Esophagus muscularis mucosa (tissue), 4 donors: ENCODE measurements at regions not wholly inside any gene's neighbourhood (a gene's known extent, or its start where the extent isn't known, plus 50 kb on each side); places are given as distances from the start of the nearest gene placed in this dataset.

ENCODE experiments used
- DNase-seq: peaks from one replicate; pipeline ENCODE4 v3.0.0-alpha.2; 2017; ENCODE audit errors: extremely low spot score
- H3K27ac ChIP-seq, 4 donors: fragments of 200-600 bp; sonication (generic); replicated peaks in 1 of 4; 1 replicate in 3 of 4; 2 replicates in 1 of 4; pipeline ENCODE4 v1.5.1; 2016 to 2019; ENCODE audit warnings: mild to moderate bottlenecking in 1 of 4
- H3K27me3 ChIP-seq, 4 donors: fragments of 200-600 bp; sonication (generic); one replicate each; pipeline versions ENCODE4 v1.5.1 to v1.6.0; 2016 to 2019
- H3K36me3 ChIP-seq, 4 donors: fragments of 200-600 bp; sonication (generic); one replicate each; pipeline ENCODE4 v1.5.1; 2016 to 2019
- H3K4me1 ChIP-seq, 4 donors: fragments of 200-600 bp; sonication (generic); one replicate each; pipeline ENCODE4 v1.5.1; 2016 to 2019
- H3K4me3 ChIP-seq, 4 donors: fragments of 200-600 bp; sonication (generic); 1 replicate in 2 of 4; 2 replicates in 2 of 4; pipeline ENCODE4 v1.5.1; 2016 to 2019; ENCODE audit warnings: mild to moderate bottlenecking in 4 of 4, moderate library complexity in 1 of 4
- H3K9me3 ChIP-seq, 4 donors: fragments of 200-600 bp; sonication (generic); 1 replicate in 3 of 4; 2 replicates in 1 of 4; pipeline ENCODE4 v1.5.1; 2016 to 2019
- EP300 ChIP-seq: sonication (generic); formaldehyde crosslinking; IDR thresholded peaks from one replicate; pipeline ENCODE4 v1.6.1; 2017; ENCODE audit warnings: antibody characterized with exemption
- POLR2A ChIP-seq: fragments of 450-650 bp; IDR thresholded peaks from one replicate; pipeline ENCODE4 v1.6.1; 2017; ENCODE audit warnings: antibody characterized with exemption, moderate library complexity, mild to moderate bottlenecking, low read depth
- POLR2AphosphoS5 ChIP-seq, 2 donors: sonication (generic); formaldehyde crosslinking; IDR thresholded peaks; one replicate each; pipeline ENCODE4 v1.6.1; 2017; ENCODE audit warnings: antibody characterized with exemption in 2 of 2
- WGBS: methylation state at CpG from one replicate; pipeline ENCODE4 v1.1.5; 2018; 5-methylcytosine and 5-hydroxymethylcytosine counted together
- intact Hi-C: fragments of 100-400 bp; cut with DNase I; formaldehyde crosslinking; loops from one replicate; pipeline ENCODE4 v1.15.1; 2023
- TF ChIP-seq, protein P1 (sequence below), 3 experiments: fragments of 200-600 bp in 2 of 3; fragments of 450-650 bp in 1 of 3; sonication (generic) in 2 of 3; IDR thresholded peaks; one replicate each; pipeline ENCODE4 v1.5.1; 2017 to 2019; ENCODE audit warnings: antibody characterized with exemption in 3 of 3, mild to moderate bottlenecking in 2 of 3, moderate library complexity in 1 of 3

DNA sequence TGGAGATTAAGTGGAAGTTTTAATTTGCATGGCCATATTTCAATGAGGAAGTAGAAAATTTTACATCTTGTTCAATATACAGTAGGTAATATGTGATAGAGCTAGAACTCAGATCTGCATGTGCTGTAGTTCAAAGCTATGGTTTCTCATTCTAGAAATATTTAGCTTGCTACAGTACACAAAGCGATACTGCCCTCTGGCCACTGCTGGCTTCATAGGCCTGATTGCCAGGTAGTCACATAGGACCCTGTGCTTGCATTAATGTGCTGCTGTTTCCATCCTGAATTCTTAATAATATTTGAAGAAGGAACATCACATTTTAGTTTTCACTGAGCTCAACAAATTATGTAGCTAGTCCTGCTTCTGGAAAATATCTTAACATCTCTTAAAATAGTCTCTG, 87.0 kb downstream of the PLSCR2 start:
- Histone ChIP-seq H3K36me3 (no peaks in the 10 kb centered on the region), H3K4me3 (no peak overlapping the region), H3K4me1 (no peaks in the 10 kb centered on the region), H3K27ac (no peak overlapping the region), H3K27me3 (no peaks in the 10 kb centered on the region), H3K9me3 (no peaks in the 10 kb centered on the region)
- TF ChIP-seq POLR2A = no peak
- TF ChIP-seq, protein P1, sequence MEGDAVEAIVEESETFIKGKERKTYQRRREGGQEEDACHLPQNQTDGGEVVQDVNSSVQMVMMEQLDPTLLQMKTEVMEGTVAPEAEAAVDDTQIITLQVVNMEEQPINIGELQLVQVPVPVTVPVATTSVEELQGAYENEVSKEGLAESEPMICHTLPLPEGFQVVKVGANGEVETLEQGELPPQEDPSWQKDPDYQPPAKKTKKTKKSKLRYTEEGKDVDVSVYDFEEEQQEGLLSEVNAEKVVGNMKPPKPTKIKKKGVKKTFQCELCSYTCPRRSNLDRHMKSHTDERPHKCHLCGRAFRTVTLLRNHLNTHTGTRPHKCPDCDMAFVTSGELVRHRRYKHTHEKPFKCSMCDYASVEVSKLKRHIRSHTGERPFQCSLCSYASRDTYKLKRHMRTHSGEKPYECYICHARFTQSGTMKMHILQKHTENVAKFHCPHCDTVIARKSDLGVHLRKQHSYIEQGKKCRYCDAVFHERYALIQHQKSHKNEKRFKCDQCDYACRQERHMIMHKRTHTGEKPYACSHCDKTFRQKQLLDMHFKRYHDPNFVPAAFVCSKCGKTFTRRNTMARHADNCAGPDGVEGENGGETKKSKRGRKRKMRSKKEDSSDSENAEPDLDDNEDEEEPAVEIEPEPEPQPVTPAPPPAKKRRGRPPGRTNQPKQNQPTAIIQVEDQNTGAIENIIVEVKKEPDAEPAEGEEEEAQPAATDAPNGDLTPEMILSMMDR (IDR thresholded peaks at IDR 0.05) = no peak
- no peak for TF ChIP-seq EP300
- no peak for TF ChIP-seq POLR2AphosphoS5 (IDR thresholded peaks at IDR 0.05)
- intact Hi-C loops = no loop called here
- DNase-seq = no peak
- 100% methylated on average over 1 of the region's 1 CpG for WGBS

DNA sequence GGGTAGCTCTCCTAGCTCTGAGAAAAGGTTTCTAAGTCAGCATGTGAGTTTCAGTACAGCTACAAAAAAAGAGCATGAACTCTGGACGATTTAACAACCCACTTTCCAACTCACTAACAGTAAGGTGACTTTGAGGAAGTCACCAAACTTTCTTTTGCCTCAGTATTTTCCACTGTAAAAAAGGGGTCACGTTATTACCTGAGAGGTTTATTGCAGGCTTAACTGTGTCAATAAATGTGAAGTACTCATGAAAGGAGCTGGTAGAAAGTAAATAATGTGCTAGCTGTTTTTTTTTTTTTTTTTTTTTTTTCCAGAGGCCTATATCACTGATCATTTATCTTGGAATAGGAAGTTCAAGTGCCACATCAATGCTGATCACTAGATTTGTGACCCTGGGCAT, 89.3 kb downstream of the PLSCR2 start:
- 86% methylated on average over 2 of the region's 2 CpGs for WGBS
- TF ChIP-seq EP300 (no peak), POLR2A (no peak), POLR2AphosphoS5 (IDR thresholded peaks at IDR 0.05) (no peak)
- TF ChIP-seq, protein P1 (IDR thresholded peaks at IDR 0.05) = no peak
- intact Hi-C loops = no loop called here
- Histone ChIP-seq H3K4me1 (peaks cover 0 to 3% (median under 1%) of the 10 kb centered on the region in 4 donors), H3K27me3 (no peaks in the 10 kb centered on the region), H3K27ac (no peak overlapping the region), H3K9me3 (no peaks in the 10 kb centered on the region), H3K36me3 (no peaks in the 10 kb centered on the region), H3K4me3 (no peak overlapping the region)
- no peak for DNase-seq

DNA sequence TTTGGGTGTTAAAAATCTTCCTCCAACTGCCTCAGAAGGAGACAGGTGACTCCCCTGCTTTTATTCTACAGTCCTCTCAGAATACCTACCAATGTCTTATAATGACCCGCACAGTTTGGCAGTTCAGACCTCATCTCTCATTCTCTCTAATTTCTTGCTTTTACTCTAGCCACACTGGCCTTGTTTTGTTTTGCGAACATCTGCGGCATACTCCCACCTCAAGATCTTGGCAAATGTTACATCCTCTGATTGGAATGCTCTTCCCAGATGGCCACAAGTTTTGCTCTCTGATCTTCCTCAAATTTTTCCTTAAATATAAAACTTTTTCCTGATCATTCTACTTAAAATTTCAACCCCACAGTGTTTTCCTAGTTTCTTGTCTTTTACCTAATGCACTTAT, 94.1 kb downstream of the PLSCR2 start:
- intact Hi-C loops = no loop called here
- H3K27me3 ChIP-seq = no peaks in the 10 kb centered on the region
- DNase-seq = no peak
- WGBS = 74% methylated on average over 3 of the region's 3 CpGs
- TF ChIP-seq POLR2A (no peak), POLR2AphosphoS5 (IDR thresholded peaks at IDR 0.05) (no peak), EP300 (no peak)
- TF ChIP-seq, protein P1 (IDR thresholded peaks at IDR 0.05) = no peak
- no peaks in the 10 kb centered on the region for H3K36me3 ChIP-seq
- peaks cover 0 to 8% (median 3%) of the 10 kb centered on the region in 4 donors for H3K4me1 ChIP-seq
- peak overlapping the region in 1 of 4 donors; percentile 16 for H3K27ac ChIP-seq
- peaks cover 0 to 16% (median 4%) of the 10 kb centered on the region in 4 donors for H3K9me3 ChIP-seq
- no peak overlapping the region for H3K4me3 ChIP-seq

DNA sequence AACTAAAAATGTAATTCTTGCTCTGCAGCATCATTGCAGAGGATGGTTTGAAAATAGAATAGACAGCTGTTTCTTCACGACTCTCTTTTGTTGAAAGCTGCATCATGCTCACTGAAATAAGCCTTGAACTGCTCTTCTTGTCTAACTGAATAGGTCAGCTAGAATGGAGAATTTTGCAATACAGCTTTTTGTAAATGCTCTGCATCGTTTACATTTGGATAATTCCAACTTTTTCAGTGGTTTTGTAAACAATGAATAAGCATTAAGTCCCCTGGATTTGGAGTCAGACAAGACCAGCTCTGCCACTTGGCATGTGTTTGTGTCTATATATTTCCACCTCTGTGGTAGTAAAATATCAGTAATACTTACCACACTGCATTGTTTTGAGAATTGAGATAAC, 95.2 kb downstream of the PLSCR2 start:
- H3K27me3 ChIP-seq = no peaks in the 10 kb centered on the region
- TF ChIP-seq POLR2AphosphoS5 (IDR thresholded peaks at IDR 0.05) = no peak
- TF ChIP-seq, protein P1 (IDR thresholded peaks at IDR 0.05) = no peak
- no peak for TF ChIP-seq POLR2A
- no peak for TF ChIP-seq EP300
- no peak overlapping the region for H3K27ac ChIP-seq

DNA sequence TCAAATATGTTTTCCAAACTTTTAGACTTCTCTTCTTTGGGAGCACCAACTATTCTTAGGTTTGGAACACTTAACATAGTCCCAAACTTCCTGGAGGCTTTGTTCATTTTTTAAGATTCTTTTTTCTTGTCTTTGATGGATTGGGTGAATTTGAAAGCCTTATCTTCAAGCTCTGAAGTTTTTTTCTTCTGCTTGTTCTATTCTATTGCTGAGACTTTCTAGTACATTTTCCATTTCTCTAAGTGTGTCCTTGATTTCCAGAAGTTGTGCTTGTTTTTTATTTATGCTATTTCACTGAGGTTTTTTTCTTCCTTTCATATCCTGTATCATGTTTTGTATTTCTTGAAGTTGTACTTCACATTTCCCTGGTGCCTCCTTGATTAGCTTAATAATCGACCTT, 97.5 kb downstream of the PLSCR2 start:
- Histone ChIP-seq H3K36me3 (no peaks in the 10 kb centered on the region), H3K4me1 (peaks cover 0 to 13% (median 5%) of the 10 kb centered on the region in 4 donors), H3K27me3 (no peaks in the 10 kb centered on the region), H3K9me3 (peaks cover 0 to 16% (median 4%) of the 10 kb centered on the region in 4 donors), H3K4me3 (no peak overlapping the region), H3K27ac (no peak overlapping the region)
- no peak for DNase-seq
- intact Hi-C loops = no loop called here
- TF ChIP-seq POLR2AphosphoS5 (IDR thresholded peaks at IDR 0.05) (no peak), EP300 (no peak), POLR2A (no peak)
- TF ChIP-seq, protein P1 (IDR thresholded peaks at IDR 0.05) = no peak
- WGBS = 90% methylated on average over 1 of the region's 1 CpG

More for the DNA sequence above, 95.2 kb downstream of the PLSCR2 start:
- Histone ChIP-seq H3K9me3 (peaks cover 0 to 16% (median 4%) of the 10 kb centered on the region in 4 donors), H3K36me3 (no peaks in the 10 kb centered on the region), H3K4me3 (no peak overlapping the region), H3K4me1 (peaks cover 0 to 8% (median 3%) of the 10 kb centered on the region in 4 donors)
- DNase-seq = no peak
- intact Hi-C loops = no loop called here
- 46% methylated on average over 2 of the region's 2 CpGs for WGBS
